ENCODE measurements at regions not wholly inside any gene's neighbourhood (a gene's known extent, or its start where the extent isn't known, plus 50 kb on each side); places are given as distances from the start of the nearest gene placed in this dataset.

DNA sequence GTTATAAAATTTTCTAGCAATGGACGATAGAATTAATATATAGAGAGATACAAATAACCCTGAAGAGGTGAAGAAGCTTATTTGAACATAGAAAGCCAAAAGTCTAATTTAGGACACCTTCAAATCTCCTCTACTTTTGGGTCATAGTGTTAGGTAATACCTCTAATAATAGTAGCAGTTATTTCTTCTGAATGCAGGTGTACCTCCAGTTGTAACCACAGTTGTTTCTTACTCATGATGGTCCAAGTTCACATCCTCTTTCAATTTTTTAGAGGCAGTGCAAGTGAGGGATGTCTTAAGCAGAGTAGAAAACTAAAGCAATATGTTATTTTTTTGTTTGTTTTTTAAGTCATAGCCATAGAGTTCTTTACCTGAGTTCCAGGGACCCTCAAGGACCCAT is 429.5 kb downstream of the CCDC85A start:
- no peak for DNase-seq (ENCODE audit: low read depth in 2 of 2)

DNA sequence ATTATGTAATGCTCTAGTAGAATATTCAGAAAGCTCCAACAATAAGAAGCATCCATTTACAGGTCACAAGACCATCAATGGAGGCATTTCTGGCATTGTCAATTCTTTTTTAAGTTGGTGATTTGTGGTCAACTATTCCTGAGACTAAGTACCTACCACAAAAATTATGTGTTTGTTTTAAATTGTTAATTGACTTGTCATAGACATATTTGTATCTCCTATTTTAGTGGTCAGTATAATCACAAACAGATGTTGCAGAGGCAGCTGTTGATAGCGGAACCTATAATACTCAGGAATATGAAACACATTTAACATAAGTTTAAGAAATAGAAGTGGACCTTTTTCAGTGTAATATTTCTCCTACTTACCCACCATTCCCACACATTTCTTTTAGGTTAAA is 430.1 kb downstream of the CCDC85A start:
- no peak for DNase-seq (ENCODE audit: low read depth in 2 of 2)

DNA sequence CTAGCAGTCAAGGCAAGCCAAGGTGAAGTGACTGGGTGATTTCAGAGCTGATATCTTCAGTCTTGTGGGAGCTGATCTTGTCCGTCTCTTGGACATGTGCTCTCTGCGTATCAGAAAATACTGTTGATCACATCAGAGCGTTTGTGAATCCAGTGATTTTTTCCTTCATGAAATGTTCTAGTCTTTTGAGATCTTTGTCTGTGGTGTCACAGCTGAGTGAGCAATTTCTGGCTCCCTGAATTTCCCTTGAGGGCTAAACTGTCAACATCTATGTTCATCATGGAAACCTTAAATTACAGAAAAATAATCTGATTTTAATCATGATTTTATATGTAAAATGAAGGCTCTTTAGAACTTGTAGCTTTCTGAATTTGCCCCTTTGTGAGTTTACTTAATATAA is 432.0 kb downstream of the CCDC85A start:
- DNase-seq (ENCODE audit: low read depth in 2 of 2): no peak

DNA sequence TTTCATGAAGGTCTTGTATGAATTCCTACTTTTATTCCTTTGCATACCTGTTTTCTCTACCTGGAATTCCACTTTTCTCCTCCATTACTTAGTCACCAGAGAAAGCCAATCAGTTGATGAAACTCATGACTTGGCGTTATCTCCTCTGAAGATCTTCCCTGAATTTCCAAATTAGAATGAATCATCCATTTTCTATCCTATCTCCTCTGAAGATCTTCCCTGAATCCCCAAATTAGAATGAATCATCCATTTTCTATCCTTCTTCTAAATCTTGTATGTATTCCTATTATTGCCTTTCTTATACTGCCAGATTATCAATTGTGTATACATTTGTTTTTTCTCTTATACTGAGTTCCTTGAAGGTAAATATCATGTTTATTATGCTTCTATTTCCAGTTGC is 440.4 kb downstream of the CCDC85A start:
- no peak for DNase-seq (ENCODE audit: low read depth in 2 of 2)

GRCh38 chr2:56626927-56627326 is 443.1 kb downstream of the CCDC85A start:
- no peak for DNase-seq (ENCODE audit: low read depth in 2 of 2)

GRCh38 chr2:56630286-56630685 is 446.5 kb downstream of the CCDC85A start:
- DNase-seq (ENCODE audit: low read depth in 2 of 2): no peak

DNA sequence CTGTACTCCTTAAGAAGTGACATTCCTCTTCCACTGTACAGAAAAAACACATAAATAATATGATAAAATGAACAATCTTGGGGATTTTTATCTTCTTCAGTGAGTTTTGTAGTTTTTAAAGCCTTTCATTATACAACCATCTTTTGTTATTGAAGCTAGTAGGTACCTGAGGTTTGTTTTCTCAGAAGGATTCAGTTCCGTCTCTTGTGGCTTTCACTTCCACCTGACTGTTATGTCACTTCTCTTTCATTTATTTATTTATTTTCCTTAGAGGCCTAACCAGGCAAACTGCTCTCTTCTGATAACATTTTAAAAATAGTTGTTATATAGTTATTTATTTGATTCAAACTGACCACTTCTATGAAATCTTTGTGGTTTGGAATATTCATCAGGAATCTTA is 464.2 kb downstream of the CCDC85A start:
- DNase-seq (ENCODE audit: low read depth in 2 of 2): no peak

GRCh38 chr2:56648802-56649201 is 465.0 kb downstream of the CCDC85A start:
- DNase-seq (ENCODE audit: low read depth in 2 of 2): no peak

- no peak for DNase-seq (ENCODE audit: low read depth in 2 of 2)
Measured at GRCh38 chr2:56654936-56655335, 471.1 kb downstream of the CCDC85A start.

DNA sequence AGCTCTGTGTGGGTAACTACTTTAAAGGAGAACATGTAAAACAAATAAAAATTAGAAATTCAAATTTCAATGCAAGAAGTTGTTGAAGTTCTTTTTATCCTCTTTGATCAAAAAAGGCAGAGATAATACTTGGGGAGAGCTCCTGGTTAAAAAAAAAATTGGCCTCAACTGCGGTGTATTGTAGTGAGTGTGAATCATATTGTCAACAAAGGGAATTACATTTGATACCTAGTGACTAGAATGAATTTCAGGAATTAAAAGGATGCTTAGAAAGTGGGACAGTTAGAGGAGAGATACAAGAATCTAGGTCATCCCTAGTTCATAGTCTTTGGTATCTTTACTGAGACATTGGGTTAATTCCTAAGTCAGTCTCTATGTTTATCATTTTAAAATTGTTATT is 473.0 kb downstream of the CCDC85A start:
- no peak for DNase-seq (ENCODE audit: low read depth in 2 of 2)

DNA sequence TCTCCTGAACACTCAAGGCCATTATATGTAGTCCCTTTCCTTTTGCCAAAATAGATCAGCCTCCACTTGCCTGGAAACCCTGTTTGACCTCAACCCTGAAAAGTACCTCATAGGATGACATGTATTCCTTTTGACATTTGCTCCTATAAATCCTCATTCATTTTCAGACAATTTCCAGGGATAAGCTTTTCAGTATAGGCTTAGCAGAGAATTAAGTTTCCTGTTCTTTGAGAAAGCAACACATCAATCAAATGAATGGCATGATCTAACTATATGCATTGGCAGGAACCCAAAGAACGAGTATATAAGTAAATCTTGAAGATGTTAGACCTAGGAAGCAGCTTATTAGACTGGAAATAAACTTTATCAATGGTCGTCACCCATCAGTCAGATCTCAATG is 483.0 kb downstream of the CCDC85A start:
- peak in 1 of 2 donors; percentile 41 for DNase-seq (ENCODE audit: low read depth in 2 of 2)

DNA sequence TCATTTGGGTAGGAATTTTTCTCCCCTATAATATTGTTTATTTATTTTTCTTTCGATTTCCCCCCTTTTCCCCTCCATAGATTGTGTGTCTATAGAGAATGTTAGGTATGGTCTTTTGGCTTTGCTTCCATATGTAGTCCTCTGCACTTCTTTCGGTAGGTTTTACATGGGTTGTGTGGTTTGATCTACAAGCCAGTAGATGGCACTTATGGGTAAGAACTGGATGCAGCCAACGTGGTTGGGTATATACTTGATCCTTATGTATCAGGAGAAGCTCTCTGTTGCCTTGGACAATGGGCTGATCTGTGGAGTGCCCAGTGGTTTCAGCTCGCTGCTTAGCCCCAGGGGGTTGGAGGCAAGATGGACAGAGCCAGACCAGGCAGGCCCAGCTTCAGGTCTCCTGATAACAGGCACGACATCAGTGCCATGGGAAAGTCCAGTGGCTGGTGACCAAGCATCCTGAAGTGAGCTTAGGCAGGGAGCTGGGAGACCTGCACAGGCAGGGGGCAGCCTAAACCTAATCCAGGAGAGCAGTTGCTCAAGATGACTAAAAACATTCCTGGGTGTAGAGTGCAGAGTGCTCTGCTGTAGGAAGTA is 488.3 kb downstream of the CCDC85A start:
- peak in 1 of 2 donors; percentile 22 for DNase-seq (ENCODE audit: low read depth in 2 of 2)

- no peak for DNase-seq (ENCODE audit: low read depth in 2 of 2)
Measured at GRCh38 chr2:56674084-56674483, 490.3 kb downstream of the CCDC85A start.

DNA sequence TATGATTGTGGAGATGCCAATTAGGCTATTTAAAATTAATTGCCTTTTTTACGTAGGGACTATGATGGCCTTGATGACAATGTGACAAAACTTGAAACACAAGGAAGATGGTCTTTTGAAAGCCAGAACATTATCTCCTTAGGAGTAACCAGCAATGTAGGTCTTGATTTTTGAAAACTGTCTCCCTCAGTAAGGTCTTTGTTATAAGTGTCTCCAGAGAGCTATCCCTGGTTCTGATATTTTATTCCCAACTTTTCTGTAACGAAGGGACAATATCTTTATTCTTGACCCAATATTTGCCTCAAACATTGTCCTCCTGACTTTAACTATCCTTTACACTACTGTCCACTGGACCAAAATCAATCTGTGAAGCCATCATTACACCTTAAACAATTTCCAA is 493.2 kb downstream of the CCDC85A start:
- DNase-seq (ENCODE audit: low read depth in 2 of 2): no peak

GRCh38 chr2:56680971-56681631 is 497.3 kb downstream of the CCDC85A start:
- peak in 1 of 2 donors; percentile 81 for DNase-seq (ENCODE audit: low read depth in 2 of 2)

DNA sequence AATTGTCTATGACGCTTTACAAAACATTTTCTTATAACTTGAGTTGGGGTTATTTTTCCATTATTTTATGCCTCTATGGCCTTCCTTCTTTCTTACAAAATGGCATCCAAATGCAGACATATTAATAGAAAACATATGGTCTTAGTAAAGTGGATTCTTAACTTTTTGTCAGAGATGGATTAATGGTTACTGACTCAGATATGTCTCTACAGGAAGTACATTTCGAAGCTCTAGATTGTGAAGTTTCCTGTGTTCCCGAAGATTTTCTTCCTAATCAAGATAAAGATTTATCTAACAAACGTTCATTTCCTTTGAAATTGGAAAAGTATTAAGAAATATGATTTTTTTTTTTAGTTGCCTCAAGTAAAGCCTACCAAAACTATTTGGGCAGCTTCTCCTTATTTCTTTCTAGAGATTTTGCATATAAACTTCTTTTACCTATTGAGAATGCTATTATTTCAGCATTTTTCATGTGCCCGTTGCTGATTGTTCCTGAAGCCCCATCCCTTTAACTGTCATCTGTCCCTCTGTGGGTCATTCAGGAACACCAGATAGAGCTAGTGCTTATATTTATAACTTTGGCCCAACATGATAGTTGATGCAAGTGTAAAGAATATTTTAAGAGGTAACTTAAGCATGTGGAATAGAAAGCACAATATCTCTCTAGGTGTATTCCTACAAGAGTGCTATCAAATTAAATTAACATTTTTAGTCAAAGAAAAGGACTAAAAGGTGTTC is 498.0 kb downstream of the CCDC85A start:
- peak in 1 of 2 donors; percentile 84 for DNase-seq (ENCODE audit: low read depth in 2 of 2)

DNA sequence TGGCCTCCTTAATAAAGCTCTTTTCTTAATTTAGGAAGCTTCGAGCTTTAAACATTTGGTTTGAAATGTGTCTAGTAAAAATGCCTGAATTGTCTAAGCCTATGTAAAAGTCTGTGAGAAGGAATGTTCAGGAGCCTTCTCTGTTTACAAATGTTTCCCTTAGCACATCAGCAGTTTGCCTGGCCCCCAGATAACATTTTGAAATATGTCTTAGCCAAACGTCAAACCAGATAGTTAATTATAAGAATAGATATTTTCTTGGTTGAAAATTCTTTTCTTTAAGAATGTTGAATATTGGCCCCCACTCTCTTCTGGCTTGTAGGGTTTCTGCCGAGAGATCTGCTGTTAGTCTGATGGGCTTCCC is 498.6 kb downstream of the CCDC85A start:
- no peak for DNase-seq (ENCODE audit: low read depth in 2 of 2)

- DNase-seq (ENCODE audit: low read depth in 2 of 2): no peak
Measured at GRCh38 chr2:56684327-56684726, 500.5 kb downstream of the CCDC85A start.

- no peak for DNase-seq (ENCODE audit: low read depth in 2 of 2)
Measured at GRCh38 chr2:56685205-56685604, 501.4 kb downstream of the CCDC85A start.

GRCh38 chr2:56687169-56687568 is 503.4 kb downstream of the CCDC85A start:
- DNase-seq (ENCODE audit: low read depth in 2 of 2): no peak

GRCh38 chr2:56688661-56689060 is 504.9 kb downstream of the CCDC85A start:
- DNase-seq (ENCODE audit: low read depth in 2 of 2): no peak

DNA sequence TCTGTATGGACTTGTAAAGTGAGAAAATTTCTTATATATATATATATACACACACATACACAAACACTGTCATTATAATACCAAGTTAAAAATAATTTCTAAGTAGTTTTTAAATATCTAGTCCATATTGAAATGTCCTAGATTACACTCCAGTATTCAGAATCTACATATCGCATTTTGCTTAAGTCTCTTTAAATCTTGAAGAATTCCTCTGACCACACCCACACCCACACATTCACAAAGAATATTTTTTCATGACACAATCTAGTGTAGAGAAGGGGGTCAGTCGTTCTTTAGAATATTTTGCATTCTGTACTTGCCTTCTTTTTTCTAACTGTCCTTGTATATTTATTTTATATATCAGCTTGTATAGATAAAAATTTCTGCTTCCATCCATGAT is 509.7 kb downstream of the CCDC85A start:
- no peak for DNase-seq (ENCODE audit: low read depth in 2 of 2)

- no peak for DNase-seq (ENCODE audit: low read depth in 2 of 2)
Measured at GRCh38 chr2:56703001-56703400, 519.2 kb downstream of the CCDC85A start.

All from lung microvascular endothelial cell (primary cell).